ENCODE measurements at regions not wholly inside any gene's neighbourhood (a gene's known extent, or its start where the extent isn't known, plus 50 kb on each side); places are given as distances from the start of the nearest gene placed in this dataset.

GRCh38 chr3:5678248-5678647, 490.7 kb downstream of the EDEM1 start:
- intact Hi-C loops (cut with micrococcal nuclease): no loop called here
- Histone ChIP-seq H3K36me3 (ENCODE audit: control insufficient read depth in 2 of 2, extremely low read depth in 1 of 2, insufficient read depth in 2 of 2, low read length in 2 of 2) (no peaks in the 10 kb centered on the region), H3K27ac (ENCODE audit: insufficient read depth, low read depth, low read length) (no peak overlapping the region), H3K27me3 (ENCODE audit: control insufficient read depth in 2 of 2, insufficient read depth in 2 of 2, low read length in 2 of 2) (no peaks in the 10 kb centered on the region), H3K9ac (replicated peaks; ENCODE audit: extremely low read depth, insufficient read depth, low read length) (no peak overlapping the region), H3K79me2 (ENCODE audit: control insufficient read depth, insufficient read depth, low read length) (no peaks in the 10 kb centered on the region), H3K4me3 (replicated peaks in 1 of 3; ENCODE audit: insufficient read depth in 1 of 3, low read depth in 1 of 3, low read length in 3 of 3) (no peak overlapping the region), H3K9me3 (replicated peaks; ENCODE audit: control insufficient read depth, insufficient read depth, low read length) (peaks cover 5% of the 10 kb centered on the region), H2AFZ (ENCODE audit: low read depth, low read length) (no peak overlapping the region), H3K9me1 (replicated peaks; ENCODE audit: control insufficient read depth, extremely low read depth, insufficient read depth, low read length) (no peaks in the 10 kb centered on the region), H3K4me1 (ENCODE audit: control insufficient read depth, extremely low read depth, insufficient read depth, low read length) (no peaks in the 10 kb centered on the region), H4K20me1 (replicated peaks; ENCODE audit: control insufficient read depth, extremely low read depth, insufficient read depth, low read length) (no peaks in the 10 kb centered on the region), H3K4me2 (ENCODE audit: insufficient read depth, low read length) (no peak overlapping the region)
- ChIA-PET CTCF (no interaction called here), POLR2A (no interaction called here)
- dilution Hi-C loops (cut with MboI; ENCODE audit: extremely low pct_ligation_motif_present, low sequenced_read_pairs): no loop called here
- FAIRE-seq (no peak), DNase-seq (ENCODE audit: low read depth, low spot score) (no peak)
- BruUV-seq (replicated peaks): no TSS peak
- TF ChIP-seq GATA2 (IDR thresholded peaks at IDR 0.05; ENCODE audit: insufficient read depth, insufficient read length, low read depth, low read length) (no peak), POLR2A (IDR thresholded peaks at IDR 0.05; ENCODE audit: low read depth, low read length) (no peak), MYC (IDR thresholded peaks at IDR 0.05; ENCODE audit: low read depth, low read length) (no peak), JUN (IDR thresholded peaks at IDR 0.05; ENCODE audit: borderline replicate concordance, insufficient read depth, insufficient read length, low read depth) (no peak), MAX (IDR thresholded peaks at IDR 0.05; ENCODE audit: insufficient read depth, insufficient read length) (no peak), EZH2 (IDR thresholded peaks at IDR 0.05; ENCODE audit: borderline replicate concordance, low read depth, low read length, severe bottlenecking) (no peak), POLR2AphosphoS5 (IDR thresholded peaks at IDR 0.05; ENCODE audit: insufficient read depth, low read depth, low read length) (no peak), FOS (IDR thresholded peaks at IDR 0.05; ENCODE audit: borderline replicate concordance, insufficient read depth, low read length) (no peak)
- TF ChIP-seq, protein P1, sequence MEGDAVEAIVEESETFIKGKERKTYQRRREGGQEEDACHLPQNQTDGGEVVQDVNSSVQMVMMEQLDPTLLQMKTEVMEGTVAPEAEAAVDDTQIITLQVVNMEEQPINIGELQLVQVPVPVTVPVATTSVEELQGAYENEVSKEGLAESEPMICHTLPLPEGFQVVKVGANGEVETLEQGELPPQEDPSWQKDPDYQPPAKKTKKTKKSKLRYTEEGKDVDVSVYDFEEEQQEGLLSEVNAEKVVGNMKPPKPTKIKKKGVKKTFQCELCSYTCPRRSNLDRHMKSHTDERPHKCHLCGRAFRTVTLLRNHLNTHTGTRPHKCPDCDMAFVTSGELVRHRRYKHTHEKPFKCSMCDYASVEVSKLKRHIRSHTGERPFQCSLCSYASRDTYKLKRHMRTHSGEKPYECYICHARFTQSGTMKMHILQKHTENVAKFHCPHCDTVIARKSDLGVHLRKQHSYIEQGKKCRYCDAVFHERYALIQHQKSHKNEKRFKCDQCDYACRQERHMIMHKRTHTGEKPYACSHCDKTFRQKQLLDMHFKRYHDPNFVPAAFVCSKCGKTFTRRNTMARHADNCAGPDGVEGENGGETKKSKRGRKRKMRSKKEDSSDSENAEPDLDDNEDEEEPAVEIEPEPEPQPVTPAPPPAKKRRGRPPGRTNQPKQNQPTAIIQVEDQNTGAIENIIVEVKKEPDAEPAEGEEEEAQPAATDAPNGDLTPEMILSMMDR (IDR thresholded peaks at IDR 0.05; ENCODE audit: extremely low read depth in 1 of 2, insufficient read depth in 1 of 2, low read depth in 1 of 2, low read length in 2 of 2): no peak

Data from endothelial cell of umbilical vein (primary cell).